ENCODE measurements at regions not wholly inside any gene's neighbourhood (a gene's known extent, or its start where the extent isn't known, plus 50 kb on each side); places are given as distances from the start of the nearest gene placed in this dataset.

DNA sequence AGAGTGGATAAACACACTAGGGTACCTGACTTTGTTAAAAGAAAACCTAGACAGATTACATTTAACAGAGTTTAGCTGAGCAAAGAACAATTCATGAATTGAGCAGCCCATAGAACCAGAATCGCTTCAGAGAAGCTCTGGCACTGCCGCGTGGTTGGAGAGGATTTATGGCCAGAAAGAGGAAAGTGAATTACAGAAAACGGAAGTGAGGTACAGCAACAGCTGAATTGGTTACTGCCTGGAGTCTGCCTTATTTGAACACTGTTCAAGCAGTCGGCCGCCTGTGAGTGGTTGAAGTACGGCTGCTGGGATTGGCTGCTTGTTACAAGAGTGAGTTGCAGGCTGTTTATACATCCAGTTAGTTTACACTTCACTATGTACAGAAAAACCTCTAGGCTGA, 253.8 kb upstream of the CDYL start:
- TF ChIP-seq, protein P1, sequence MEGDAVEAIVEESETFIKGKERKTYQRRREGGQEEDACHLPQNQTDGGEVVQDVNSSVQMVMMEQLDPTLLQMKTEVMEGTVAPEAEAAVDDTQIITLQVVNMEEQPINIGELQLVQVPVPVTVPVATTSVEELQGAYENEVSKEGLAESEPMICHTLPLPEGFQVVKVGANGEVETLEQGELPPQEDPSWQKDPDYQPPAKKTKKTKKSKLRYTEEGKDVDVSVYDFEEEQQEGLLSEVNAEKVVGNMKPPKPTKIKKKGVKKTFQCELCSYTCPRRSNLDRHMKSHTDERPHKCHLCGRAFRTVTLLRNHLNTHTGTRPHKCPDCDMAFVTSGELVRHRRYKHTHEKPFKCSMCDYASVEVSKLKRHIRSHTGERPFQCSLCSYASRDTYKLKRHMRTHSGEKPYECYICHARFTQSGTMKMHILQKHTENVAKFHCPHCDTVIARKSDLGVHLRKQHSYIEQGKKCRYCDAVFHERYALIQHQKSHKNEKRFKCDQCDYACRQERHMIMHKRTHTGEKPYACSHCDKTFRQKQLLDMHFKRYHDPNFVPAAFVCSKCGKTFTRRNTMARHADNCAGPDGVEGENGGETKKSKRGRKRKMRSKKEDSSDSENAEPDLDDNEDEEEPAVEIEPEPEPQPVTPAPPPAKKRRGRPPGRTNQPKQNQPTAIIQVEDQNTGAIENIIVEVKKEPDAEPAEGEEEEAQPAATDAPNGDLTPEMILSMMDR (IDR thresholded peaks at IDR 0.05): no peak
- no peak for TF ChIP-seq POLR2A (IDR thresholded peaks at IDR 0.05)

Data from adrenal gland (tissue), 5 donors.